ENCODE measurements at regions not wholly inside any gene's neighbourhood (a gene's known extent, or its start where the extent isn't known, plus 50 kb on each side); places are given as distances from the start of the nearest gene placed in this dataset.
A peak's percentile ranks its signal among the peaks of the same experiment; 100 is the strongest.

- no peaks in the 10 kb centered on the region for H3K27me3 ChIP-seq
- no peaks in the 10 kb centered on the region for H3K36me3 ChIP-seq
- TF ChIP-seq POLR2AphosphoS5 (IDR thresholded peaks at IDR 0.05) = no peak
- H3K9me3 ChIP-seq = peaks cover 0 to 11% (median 0%) of the 10 kb centered on the region in 4 donors
- 59 to 70% methylated on average over 5 of the region's 5 CpGs for WGBS, 2 donors
- ATAC-seq (ENCODE audit: low FRiP score in 2 of 2) (no peak), DNase-seq (no peak)
- no peaks in the 10 kb centered on the region for H3K4me1 ChIP-seq
- H3K27ac ChIP-seq = no peak overlapping the region
- no peak overlapping the region for H3K4me3 ChIP-seq
Observed at GRCh38 chr21:28310171-28310685, 682.4 kb downstream of the LTN1 start.

- no peak for ATAC-seq (ENCODE audit: low FRiP score in 2 of 2)
- Histone ChIP-seq H3K27ac (no peak overlapping the region), H3K4me3 (no peak overlapping the region), H3K36me3 (no peaks in the 10 kb centered on the region), H3K27me3 (no peaks in the 10 kb centered on the region), H3K9me3 (peaks cover 0 to 11% (median 0%) of the 10 kb centered on the region in 4 donors), H3K4me1 (no peaks in the 10 kb centered on the region)
- TF ChIP-seq CTCF (IDR thresholded peaks at IDR 0.05) = no peak
- DNase-seq = no peak
- WGBS, 2 donors = 93 to 96% methylated on average over 2 of the region's 2 CpGs
Observed at GRCh38 chr21:28309596-28309995, 683.1 kb downstream of the LTN1 start.

- Histone ChIP-seq H3K4me3 (no peak overlapping the region), H3K9me3 (peaks cover 0 to 11% (median 0%) of the 10 kb centered on the region in 4 donors), H3K27me3 (no peaks in the 10 kb centered on the region), H3K36me3 (no peaks in the 10 kb centered on the region), H3K27ac (no peak overlapping the region), H3K4me1 (no peaks in the 10 kb centered on the region)
- DNase-seq (no peak), ATAC-seq (ENCODE audit: low FRiP score in 2 of 2) (no peak)
- TF ChIP-seq EP300 (IDR thresholded peaks at IDR 0.05) (no peak), POLR2AphosphoS5 (IDR thresholded peaks at IDR 0.05) (no peak), POLR2A (IDR thresholded peaks at IDR 0.05) (no peak), CTCF (IDR thresholded peaks at IDR 0.05) (no peak)
- 67 to 79% methylated on average over 1 of the region's 1 CpG for WGBS, 2 donors
Observed at GRCh38 chr21:28308516-28308915, 684.2 kb downstream of the LTN1 start.

GRCh38 chr21:28299946-28300345 lies 692.7 kb downstream of the LTN1 start:
- no peaks in the 10 kb centered on the region for H3K27me3 ChIP-seq
- H3K27ac ChIP-seq = no peak overlapping the region
- TF ChIP-seq CTCF (IDR thresholded peaks at IDR 0.05) (no peak), POLR2A (IDR thresholded peaks at IDR 0.05) (no peak), POLR2AphosphoS5 (IDR thresholded peaks at IDR 0.05) (no peak), EP300 (IDR thresholded peaks at IDR 0.05) (no peak)
- H3K4me1 ChIP-seq = no peaks in the 10 kb centered on the region
- no peaks in the 10 kb centered on the region for H3K36me3 ChIP-seq
- no peak overlapping the region for H3K4me3 ChIP-seq
- H3K9me3 ChIP-seq = no peaks in the 10 kb centered on the region
- ATAC-seq (ENCODE audit: low FRiP score in 2 of 2) (no peak), DNase-seq (no peak)

GRCh38 chr21:28298251-28298672 lies 694.4 kb downstream of the LTN1 start:
- DNase-seq = no peak
- H3K4me1 ChIP-seq = no peaks in the 10 kb centered on the region
- no peak overlapping the region for H3K27ac ChIP-seq
- no peaks in the 10 kb centered on the region for H3K9me3 ChIP-seq
- no peaks in the 10 kb centered on the region for H3K27me3 ChIP-seq
- ATAC-seq (ENCODE audit: low FRiP score in 2 of 2) = peak in 1 of 2 donors; percentile 56
- TF ChIP-seq EP300 (IDR thresholded peaks at IDR 0.05) (no peak), CTCF (IDR thresholded peaks at IDR 0.05) (no peak), POLR2A (IDR thresholded peaks at IDR 0.05) (no peak), POLR2AphosphoS5 (IDR thresholded peaks at IDR 0.05) (no peak)
- H3K4me3 ChIP-seq = no peak overlapping the region
- H3K36me3 ChIP-seq = no peaks in the 10 kb centered on the region
